ENCODE measurements at regions not wholly inside any gene's neighbourhood (a gene's known extent, or its start where the extent isn't known, plus 50 kb on each side); places are given as distances from the start of the nearest gene placed in this dataset.

DNA sequence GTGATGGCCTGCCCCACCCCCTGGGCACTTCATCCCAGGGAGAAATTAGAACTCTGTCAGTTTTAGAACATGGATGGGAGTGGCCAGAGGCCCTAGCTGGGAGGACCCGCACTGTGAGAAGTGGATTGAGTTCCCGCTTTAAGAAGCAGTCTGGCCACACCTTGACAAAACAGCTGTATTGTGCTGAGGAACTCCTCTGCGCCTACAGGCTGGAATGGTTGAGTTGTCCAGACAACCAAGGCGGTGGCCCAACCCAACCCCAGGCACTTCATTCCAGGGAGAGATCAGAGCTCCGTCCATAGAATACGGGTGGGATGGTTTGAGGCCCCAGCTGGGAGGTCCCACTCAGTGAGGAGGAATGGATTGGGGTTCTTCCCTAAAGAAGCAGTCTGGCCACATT lies 196.0 kb downstream of the TMEM26 start:
- TF ChIP-seq, protein P1, sequence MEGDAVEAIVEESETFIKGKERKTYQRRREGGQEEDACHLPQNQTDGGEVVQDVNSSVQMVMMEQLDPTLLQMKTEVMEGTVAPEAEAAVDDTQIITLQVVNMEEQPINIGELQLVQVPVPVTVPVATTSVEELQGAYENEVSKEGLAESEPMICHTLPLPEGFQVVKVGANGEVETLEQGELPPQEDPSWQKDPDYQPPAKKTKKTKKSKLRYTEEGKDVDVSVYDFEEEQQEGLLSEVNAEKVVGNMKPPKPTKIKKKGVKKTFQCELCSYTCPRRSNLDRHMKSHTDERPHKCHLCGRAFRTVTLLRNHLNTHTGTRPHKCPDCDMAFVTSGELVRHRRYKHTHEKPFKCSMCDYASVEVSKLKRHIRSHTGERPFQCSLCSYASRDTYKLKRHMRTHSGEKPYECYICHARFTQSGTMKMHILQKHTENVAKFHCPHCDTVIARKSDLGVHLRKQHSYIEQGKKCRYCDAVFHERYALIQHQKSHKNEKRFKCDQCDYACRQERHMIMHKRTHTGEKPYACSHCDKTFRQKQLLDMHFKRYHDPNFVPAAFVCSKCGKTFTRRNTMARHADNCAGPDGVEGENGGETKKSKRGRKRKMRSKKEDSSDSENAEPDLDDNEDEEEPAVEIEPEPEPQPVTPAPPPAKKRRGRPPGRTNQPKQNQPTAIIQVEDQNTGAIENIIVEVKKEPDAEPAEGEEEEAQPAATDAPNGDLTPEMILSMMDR (conservative IDR thresholded peaks at IDR 0.05; ENCODE audit: low read depth, low read length), result no peak
- no peak for TF ChIP-seq EZH2 (IDR thresholded peaks at IDR 0.05; ENCODE audit: borderline replicate concordance, low read depth, low read length, poor library complexity, severe bottlenecking)
